Activated naive CD8-positive, alpha-beta T cell treated with anti-CD3 and anti-CD28 coated beads, Interleukin-2, amount 10 ng/mL, durations not matched to agents 7 days and 5 days (primary cell): ENCODE measurements at regions not wholly inside any gene's neighbourhood (a gene's known extent, or its start where the extent isn't known, plus 50 kb on each side); places are given as distances from the start of the nearest gene placed in this dataset.
"Not testable (repeated sequence)": the region's sequence is repeated elsewhere in the genome, so short reads cannot be mapped to it uniquely, and the experiment has no call there.

Source experiments
- ATAC-seq: fragments of 150-1000 bp; cut with Tn5 transposase; one replicate; pipeline ENCODE4 v1.10.0; 2021; ENCODE audit warnings: low read depth, moderate library complexity
- POLR2A ChIA-PET: fragments of 350-600 bp; sonication (Branson Sonifier 250); formaldehyde crosslinking; loops from one replicate; lab custom pipeline; 2021; ENCODE audit warnings: antibody characterized with exemption; lab: Charles Lee
- DNase-seq: peaks from one replicate; pipeline ENCODE4 v3.0.0; 2021
- H3K27ac Mint-ChIP-seq: one replicate; pipeline ENCODE4 v1.8.0; 2022; ENCODE audit warnings: mild to moderate bottlenecking, mixed read lengths
- H3K27me3 Mint-ChIP-seq: one replicate; pipeline ENCODE4 v1.8.0; 2022; ENCODE audit warnings: mild to moderate bottlenecking, moderate library complexity, mixed read lengths
- H3K36me3 Mint-ChIP-seq: one replicate; pipeline ENCODE4 v1.8.0; 2021; ENCODE audit warnings: mild to moderate bottlenecking, mixed read lengths
- H3K4me1 Mint-ChIP-seq: one replicate; pipeline ENCODE4 v1.8.0; 2021; ENCODE audit warnings: mixed read lengths
- H3K4me3 Mint-ChIP-seq: one replicate; pipeline ENCODE4 v1.8.0; 2022; ENCODE audit warnings: mild to moderate bottlenecking, moderate library complexity, mixed read lengths
- H3K9me3 Mint-ChIP-seq: one replicate; pipeline ENCODE4 v1.8.0; 2021; ENCODE audit warnings: mixed read lengths

GRCh38 chr12:86970595-86970994 is 714.4 kb upstream of the MGAT4C start:
- H3K27me3 Mint-ChIP-seq, DNase-seq, H3K27ac Mint-ChIP-seq, H3K36me3 Mint-ChIP-seq, POLR2A ChIA-PET, H3K4me1 Mint-ChIP-seq, ATAC-seq, H3K4me3 Mint-ChIP-seq, H3K9me3 Mint-ChIP-seq: not testable (repeated sequence)

- no peaks in the 10 kb centered on the region for H3K9me3 Mint-ChIP-seq
- H3K27ac Mint-ChIP-seq = no peak overlapping the region
- H3K27me3 Mint-ChIP-seq = no peaks in the 10 kb centered on the region
- ATAC-seq = no peak
- H3K4me3 Mint-ChIP-seq = no peak overlapping the region
- no peak for DNase-seq
- no peaks in the 10 kb centered on the region for H3K36me3 Mint-ChIP-seq
- no peaks in the 10 kb centered on the region for H3K4me1 Mint-ChIP-seq
- POLR2A ChIA-PET = no interaction called here
Observed at GRCh38 chr12:86959766-86960458, 703.7 kb upstream of the MGAT4C start.

GRCh38 chr12:86950444-86950843 is 694.3 kb upstream of the MGAT4C start:
- Mint-ChIP-seq H3K27me3 (no peaks in the 10 kb centered on the region), H3K36me3 (no peaks in the 10 kb centered on the region), H3K27ac (no peak overlapping the region), H3K4me3 (no peak overlapping the region), H3K4me1 (no peaks in the 10 kb centered on the region), H3K9me3 (no peaks in the 10 kb centered on the region)
- POLR2A ChIA-PET = no interaction called here
- DNase-seq = no peak
- ATAC-seq = no peak

- Mint-ChIP-seq H3K4me3 (no peak overlapping the region), H3K27me3 (no peaks in the 10 kb centered on the region)
Observed at GRCh38 chr12:86950043-86950442, 693.9 kb upstream of the MGAT4C start.

GRCh38 chr12:86948851-86949250 is 692.7 kb upstream of the MGAT4C start:
- no peaks in the 10 kb centered on the region for H3K36me3 Mint-ChIP-seq
- no peak overlapping the region for H3K27ac Mint-ChIP-seq
- no peaks in the 10 kb centered on the region for H3K9me3 Mint-ChIP-seq
- no peak overlapping the region for H3K4me3 Mint-ChIP-seq
- no peaks in the 10 kb centered on the region for H3K27me3 Mint-ChIP-seq
- DNase-seq = no peak
- no peak for ATAC-seq
- POLR2A ChIA-PET = no interaction called here
- no peaks in the 10 kb centered on the region for H3K4me1 Mint-ChIP-seq

More at GRCh38 chr12:86950043-86950442, 693.9 kb upstream of the MGAT4C start:
- DNase-seq (no peak), ATAC-seq (no peak)
- H3K9me3 Mint-ChIP-seq = no peaks in the 10 kb centered on the region
- no peaks in the 10 kb centered on the region for H3K36me3 Mint-ChIP-seq
- no peak overlapping the region for H3K27ac Mint-ChIP-seq
- H3K4me1 Mint-ChIP-seq = no peaks in the 10 kb centered on the region
- POLR2A ChIA-PET = no interaction called here

GRCh38 chr12:86945685-86946196 is 689.5 kb upstream of the MGAT4C start:
- Mint-ChIP-seq H3K27me3 (no peaks in the 10 kb centered on the region), H3K4me1 (no peaks in the 10 kb centered on the region), H3K36me3 (no peaks in the 10 kb centered on the region), H3K4me3 (no peak overlapping the region), H3K27ac (no peak overlapping the region), H3K9me3 (peaks cover 3% of the 10 kb centered on the region)
- DNase-seq = no peak
- no peak for ATAC-seq
- POLR2A ChIA-PET = no interaction called here

GRCh38 chr12:86944197-86944819 is 688.1 kb upstream of the MGAT4C start:
- H3K4me3 Mint-ChIP-seq, H3K4me1 Mint-ChIP-seq, H3K9me3 Mint-ChIP-seq, H3K27me3 Mint-ChIP-seq, H3K36me3 Mint-ChIP-seq, DNase-seq, ATAC-seq, POLR2A ChIA-PET, H3K27ac Mint-ChIP-seq: not testable (repeated sequence)

- ATAC-seq (no peak), DNase-seq (no peak)
- Mint-ChIP-seq H3K27ac (no peak overlapping the region), H3K9me3 (peaks cover 3% of the 10 kb centered on the region), H3K4me1 (no peaks in the 10 kb centered on the region), H3K36me3 (no peaks in the 10 kb centered on the region), H3K4me3 (no peak overlapping the region), H3K27me3 (no peaks in the 10 kb centered on the region)
- POLR2A ChIA-PET = no interaction called here
Observed at GRCh38 chr12:86931714-86932113, 675.5 kb upstream of the MGAT4C start.

GRCh38 chr12:86929962-86930361 is 673.8 kb upstream of the MGAT4C start:
- DNase-seq (no peak), ATAC-seq (no peak)
- no peaks in the 10 kb centered on the region for H3K4me1 Mint-ChIP-seq
- peaks cover 3% of the 10 kb centered on the region for H3K9me3 Mint-ChIP-seq
- no peaks in the 10 kb centered on the region for H3K27me3 Mint-ChIP-seq
- no peak overlapping the region for H3K27ac Mint-ChIP-seq
- H3K4me3 Mint-ChIP-seq = no peak overlapping the region
- POLR2A ChIA-PET = no interaction called here
- no peaks in the 10 kb centered on the region for H3K36me3 Mint-ChIP-seq

- no peaks in the 10 kb centered on the region for H3K4me1 Mint-ChIP-seq
- no peak for ATAC-seq
- H3K27me3 Mint-ChIP-seq = no peaks in the 10 kb centered on the region
- no peaks in the 10 kb centered on the region for H3K9me3 Mint-ChIP-seq
- H3K4me3 Mint-ChIP-seq = no peak overlapping the region
- no peak overlapping the region for H3K27ac Mint-ChIP-seq
- POLR2A ChIA-PET = no interaction called here
- H3K36me3 Mint-ChIP-seq = no peaks in the 10 kb centered on the region
- no peak for DNase-seq
Observed at GRCh38 chr12:86917121-86917520, 660.9 kb upstream of the MGAT4C start.

- no peaks in the 10 kb centered on the region for H3K27me3 Mint-ChIP-seq
Observed at GRCh38 chr12:86914721-86915120, 658.5 kb upstream of the MGAT4C start.

GRCh38 chr12:86911973-86912372 is 655.8 kb upstream of the MGAT4C start:
- Mint-ChIP-seq H3K4me1 (no peaks in the 10 kb centered on the region), H3K36me3 (no peaks in the 10 kb centered on the region)
- POLR2A ChIA-PET = no interaction called here

More at GRCh38 chr12:86914721-86915120, 658.5 kb upstream of the MGAT4C start:
- DNase-seq = no peak
- Mint-ChIP-seq H3K27ac (no peak overlapping the region), H3K36me3 (no peaks in the 10 kb centered on the region), H3K4me3 (no peak overlapping the region), H3K4me1 (no peaks in the 10 kb centered on the region), H3K9me3 (no peaks in the 10 kb centered on the region)
- no peak for ATAC-seq
- POLR2A ChIA-PET = no interaction called here

GRCh38 chr12:86903159-86903558 is 647.0 kb upstream of the MGAT4C start:
- no peak for ATAC-seq
- DNase-seq = no peak
- no peaks in the 10 kb centered on the region for H3K9me3 Mint-ChIP-seq
- H3K36me3 Mint-ChIP-seq = no peaks in the 10 kb centered on the region
- POLR2A ChIA-PET = no interaction called here
- H3K4me1 Mint-ChIP-seq = no peaks in the 10 kb centered on the region
- H3K4me3 Mint-ChIP-seq = no peak overlapping the region
- no peaks in the 10 kb centered on the region for H3K27me3 Mint-ChIP-seq
- no peak overlapping the region for H3K27ac Mint-ChIP-seq

More at GRCh38 chr12:86911973-86912372, 655.8 kb upstream of the MGAT4C start:
- H3K4me3 Mint-ChIP-seq = no peak overlapping the region
- ATAC-seq = no peak
- DNase-seq = no peak
- no peaks in the 10 kb centered on the region for H3K27me3 Mint-ChIP-seq
- no peak overlapping the region for H3K27ac Mint-ChIP-seq
- H3K9me3 Mint-ChIP-seq = no peaks in the 10 kb centered on the region

GRCh38 chr12:86860776-86861175 is 604.6 kb upstream of the MGAT4C start:
- no peaks in the 10 kb centered on the region for H3K4me1 Mint-ChIP-seq
- DNase-seq (no peak), ATAC-seq (no peak)
- no peaks in the 10 kb centered on the region for H3K27me3 Mint-ChIP-seq
- no peaks in the 10 kb centered on the region for H3K36me3 Mint-ChIP-seq
- no peak overlapping the region for H3K4me3 Mint-ChIP-seq
- H3K9me3 Mint-ChIP-seq = peaks cover 5% of the 10 kb centered on the region
- H3K27ac Mint-ChIP-seq = no peak overlapping the region
- POLR2A ChIA-PET = no interaction called here
